ENCODE measurements at regions not wholly inside any gene's neighbourhood (a gene's known extent, or its start where the extent isn't known, plus 50 kb on each side); places are given as distances from the start of the nearest gene placed in this dataset.

DNA sequence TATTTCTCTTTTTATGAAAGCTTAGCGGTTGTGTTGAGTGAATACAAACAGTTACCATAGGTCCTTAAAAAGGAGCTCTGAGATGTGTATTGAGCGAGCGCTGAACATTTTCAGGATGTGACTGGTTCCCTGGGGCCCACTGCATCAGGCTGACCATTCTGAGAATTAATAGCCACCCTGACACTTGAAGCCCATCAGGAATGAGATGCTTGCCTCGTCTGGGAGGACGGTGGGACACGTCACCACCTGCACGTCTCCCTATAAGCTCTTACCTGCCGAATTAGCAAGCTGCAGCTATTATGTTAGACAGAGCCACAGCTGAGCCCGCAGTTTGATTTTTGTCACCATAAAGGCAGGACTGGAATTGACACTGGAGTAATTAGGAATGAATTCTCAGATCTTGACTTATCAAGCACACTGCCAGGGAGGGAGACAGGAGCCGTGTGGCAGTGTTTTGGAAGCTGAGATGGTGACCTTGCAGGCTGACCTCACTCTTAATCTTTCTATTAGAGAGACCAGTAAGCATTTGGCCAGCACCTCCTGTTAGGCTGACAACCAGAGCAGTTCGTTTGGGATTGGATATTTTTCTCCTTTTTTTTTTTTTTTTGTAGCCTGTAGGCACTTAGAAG, 373.1 kb upstream of the WWC1 start:
- no peaks in the 10 kb centered on the region for H3K9me2 ChIP-seq (replicated peaks; ENCODE audit: insufficient read depth, low read length)
- no peak overlapping the region for H2AFZ ChIP-seq (ENCODE audit: low read depth, low read length, severe bottlenecking)
- no peak overlapping the region for H3K4me3 ChIP-seq (ENCODE audit: insufficient read depth, low read length, poor library complexity, severe bottlenecking)
- no peaks in the 10 kb centered on the region for H3F3A ChIP-seq (ENCODE audit: insufficient read depth)
- H3K27ac ChIP-seq (ENCODE audit: low read depth, low read length) = no peak overlapping the region
- no peaks in the 10 kb centered on the region for H3K9me3 ChIP-seq (ENCODE audit: insufficient read depth, low read length)
- H3K9ac ChIP-seq (ENCODE audit: low read length) = no peak overlapping the region
- no peaks in the 10 kb centered on the region for H3K79me2 ChIP-seq (ENCODE audit: insufficient read depth, low read length)
- no peaks in the 10 kb centered on the region for H3K36me3 ChIP-seq (ENCODE audit: low read length)
- H4K20me1 ChIP-seq (ENCODE audit: low read depth, low read length) = no peaks in the 10 kb centered on the region
- no peaks in the 10 kb centered on the region for H3K27me3 ChIP-seq (ENCODE audit: low read length)
- H3K4me2 ChIP-seq (ENCODE audit: low read depth, low read length, poor library complexity, severe bottlenecking) = no peak overlapping the region
- no peak for TF ChIP-seq EZH2phosphoT487 (conservative IDR thresholded peaks at IDR 0.05; ENCODE audit: low read length)
- no peak for TF ChIP-seq CTCF (IDR thresholded peaks at IDR 0.05; ENCODE audit: insufficient read depth, low read length, poor library complexity, severe bottlenecking)

- Histone ChIP-seq H3K9me2 (replicated peaks; ENCODE audit: insufficient read depth, low read length) (no peaks in the 10 kb centered on the region), H4K20me1 (ENCODE audit: low read depth, low read length) (no peaks in the 10 kb centered on the region), H3K36me3 (ENCODE audit: low read length) (no peaks in the 10 kb centered on the region), H2AFZ (ENCODE audit: low read depth, low read length, severe bottlenecking) (no peak overlapping the region), H3F3A (ENCODE audit: insufficient read depth) (no peaks in the 10 kb centered on the region), H3K4me2 (ENCODE audit: low read depth, low read length, poor library complexity, severe bottlenecking) (no peak overlapping the region), H3K9me3 (ENCODE audit: insufficient read depth, low read length) (no peaks in the 10 kb centered on the region), H3K9ac (ENCODE audit: low read length) (no peak overlapping the region), H3K27me3 (ENCODE audit: low read length) (no peaks in the 10 kb centered on the region), H3K4me3 (ENCODE audit: insufficient read depth, low read length, poor library complexity, severe bottlenecking) (no peak overlapping the region), H3K27ac (ENCODE audit: low read depth, low read length) (no peak overlapping the region), H3K79me2 (ENCODE audit: insufficient read depth, low read length) (no peaks in the 10 kb centered on the region)
- no peak for TF ChIP-seq CTCF (IDR thresholded peaks at IDR 0.05; ENCODE audit: insufficient read depth, low read length, poor library complexity, severe bottlenecking)
- TF ChIP-seq EZH2phosphoT487 (conservative IDR thresholded peaks at IDR 0.05; ENCODE audit: low read length) = no peak
Measured at GRCh38 chr5:167918813-167919483, 372.5 kb upstream of the WWC1 start.

GRCh38 chr5:167920589-167920988, 370.9 kb upstream of the WWC1 start:
- H3K9ac ChIP-seq (ENCODE audit: low read length) = no peak overlapping the region
- TF ChIP-seq CTCF (IDR thresholded peaks at IDR 0.05; ENCODE audit: insufficient read depth, low read length, poor library complexity, severe bottlenecking) (no peak), EZH2phosphoT487 (conservative IDR thresholded peaks at IDR 0.05; ENCODE audit: low read length) (no peak)

More at GRCh38 chr5:167920589-167920988, 370.9 kb upstream of the WWC1 start:
- no peak overlapping the region for H3K27ac ChIP-seq (ENCODE audit: low read depth, low read length)
- H3K9me2 ChIP-seq (replicated peaks; ENCODE audit: insufficient read depth, low read length) = no peaks in the 10 kb centered on the region
- H2AFZ ChIP-seq (ENCODE audit: low read depth, low read length, severe bottlenecking) = no peak overlapping the region
- H3K36me3 ChIP-seq (ENCODE audit: low read length) = no peaks in the 10 kb centered on the region
- no peaks in the 10 kb centered on the region for H3K79me2 ChIP-seq (ENCODE audit: insufficient read depth, low read length)
- H3K27me3 ChIP-seq (ENCODE audit: low read length) = no peaks in the 10 kb centered on the region
- no peaks in the 10 kb centered on the region for H3K9me3 ChIP-seq (ENCODE audit: insufficient read depth, low read length)
- H3K4me2 ChIP-seq (ENCODE audit: low read depth, low read length, poor library complexity, severe bottlenecking) = no peak overlapping the region
- no peak overlapping the region for H3K4me3 ChIP-seq (ENCODE audit: insufficient read depth, low read length, poor library complexity, severe bottlenecking)
- H3F3A ChIP-seq (ENCODE audit: insufficient read depth) = no peaks in the 10 kb centered on the region
- H4K20me1 ChIP-seq (ENCODE audit: low read depth, low read length) = no peaks in the 10 kb centered on the region

Measured in SU-DHL-6 (cell line).